ENCODE measurements at regions not wholly inside any gene's neighbourhood (a gene's known extent, or its start where the extent isn't known, plus 50 kb on each side); places are given as distances from the start of the nearest gene placed in this dataset.
"Not testable (repeated sequence)": the region's sequence is repeated elsewhere in the genome, so short reads cannot be mapped to it uniquely, and the experiment has no call there.

DNA sequence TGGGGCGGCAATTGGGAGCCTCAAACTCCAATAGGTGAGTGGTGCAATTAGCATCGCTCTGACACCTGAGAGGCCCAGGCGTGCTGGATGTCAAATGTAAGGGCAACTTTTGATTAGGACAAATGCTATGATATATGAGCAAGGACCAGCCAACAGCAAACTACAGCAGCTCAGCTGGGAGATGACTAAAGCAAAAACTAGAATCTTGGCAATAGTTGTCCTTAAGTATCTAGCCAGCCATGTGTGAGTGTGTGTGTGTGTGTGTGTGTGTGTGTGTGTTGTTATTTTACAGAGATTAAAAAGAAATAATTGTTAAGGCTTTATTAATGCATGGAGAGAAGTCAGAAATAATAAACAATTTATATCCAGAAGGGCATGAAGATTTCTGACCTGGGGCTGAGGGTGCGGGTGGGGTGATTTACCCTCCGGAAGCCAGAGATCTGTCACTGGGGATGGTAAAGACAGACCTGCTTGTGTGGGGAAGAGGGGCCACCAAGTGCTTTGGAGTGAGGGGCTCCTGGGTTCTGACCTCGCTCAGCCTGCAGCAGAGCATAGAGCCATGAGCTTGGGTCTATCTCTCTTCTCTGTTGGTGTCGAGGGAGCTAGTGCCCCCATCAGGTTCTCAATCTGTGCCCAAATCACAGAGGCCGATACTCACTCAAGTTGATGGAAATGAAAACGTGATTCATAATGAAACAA is 77.3 kb downstream of the EMX2 start:
- CTCF ChIA-PET, result interaction anchor here (0.5 kb wide), 1 partner anchor 20 kb away, joined by 3 read pairs; no protein-coding TSS in a partner anchor
- TF ChIP-seq CTCF (conservative IDR thresholded peaks at IDR 0.05; ENCODE audit: low read depth), result no peak
- H3K27ac ChIP-seq, result no peak overlapping the region
- no peak for DNase-seq (ENCODE audit: low spot score)
- POLR2A ChIA-PET (ENCODE audit: low non-redundant PET), result no interaction called here

DNA sequence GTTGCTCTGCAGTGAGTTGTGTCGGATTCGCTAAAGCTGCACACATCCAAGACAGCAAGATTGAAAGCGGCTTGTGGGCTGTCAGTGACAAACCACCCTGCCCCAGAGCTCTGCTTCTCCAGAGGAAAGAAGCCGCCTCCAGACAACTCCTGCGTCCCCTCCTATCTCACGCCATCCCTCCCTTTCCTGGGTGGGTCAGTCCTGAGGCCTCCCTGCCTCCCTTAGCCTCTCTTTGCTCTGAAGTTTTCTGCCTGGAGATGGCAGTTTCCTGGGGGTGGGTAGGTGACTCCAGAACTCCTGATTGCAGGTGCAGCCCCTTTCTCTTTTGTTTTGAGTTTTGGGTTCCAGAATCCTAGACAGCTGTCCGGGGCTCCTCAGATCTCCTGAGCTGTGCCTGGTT is 78.7 kb downstream of the EMX2 start:
- no peak for DNase-seq (ENCODE audit: low spot score)
- H3K27ac ChIP-seq, result no peak overlapping the region
- ChIA-PET CTCF (no interaction called here), POLR2A (ENCODE audit: low non-redundant PET) (no interaction called here)
- no peak for TF ChIP-seq CTCF (conservative IDR thresholded peaks at IDR 0.05; ENCODE audit: low read depth)

GRCh38 chr10:117621795-117622420 is 79.4 kb downstream of the EMX2 start:
- POLR2A ChIA-PET (ENCODE audit: low non-redundant PET), result no interaction called here
- CTCF ChIA-PET, result no interaction called here
- no peak overlapping the region for H3K27ac ChIP-seq
- no peak for DNase-seq (ENCODE audit: low spot score)
- TF ChIP-seq CTCF (conservative IDR thresholded peaks at IDR 0.05; ENCODE audit: low read depth), result no peak

- H3K27ac ChIP-seq, result no peak overlapping the region
- ChIA-PET POLR2A (ENCODE audit: low non-redundant PET) (no interaction called here), CTCF (no interaction called here)
- TF ChIP-seq CTCF (conservative IDR thresholded peaks at IDR 0.05; ENCODE audit: low read depth), result no peak
- DNase-seq (ENCODE audit: low spot score), result no peak
Observed at GRCh38 chr10:117622471-117623184, 80.1 kb downstream of the EMX2 start.

DNA sequence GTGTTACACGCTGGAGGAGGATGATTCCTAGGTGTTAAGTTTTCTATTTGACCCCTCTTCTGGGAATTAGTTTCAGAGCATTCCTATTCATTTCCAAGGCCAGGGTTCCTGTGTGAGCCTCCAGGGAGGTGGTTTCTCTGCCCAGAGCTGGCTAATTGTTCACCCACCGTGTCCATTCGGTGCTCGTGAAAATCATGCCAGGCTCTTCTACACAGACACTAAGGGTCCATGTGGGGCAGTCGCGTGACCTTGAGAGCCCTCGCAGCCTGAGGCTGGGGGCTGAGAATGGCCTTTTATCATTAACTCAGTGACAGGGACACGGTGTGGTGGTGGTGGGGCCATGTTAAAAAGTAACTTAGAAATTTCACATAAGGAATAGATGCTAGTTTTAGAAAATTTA is 83.7 kb downstream of the EMX2 start:
- TF ChIP-seq CTCF (conservative IDR thresholded peaks at IDR 0.05; ENCODE audit: low read depth), result no peak
- no peak overlapping the region for H3K27ac ChIP-seq
- CTCF ChIA-PET, result no interaction called here

GRCh38 chr10:117627561-117627960 is 85.0 kb downstream of the EMX2 start:
- TF ChIP-seq CTCF (conservative IDR thresholded peaks at IDR 0.05; ENCODE audit: low read depth), result no peak
- no peak overlapping the region for H3K27ac ChIP-seq
- DNase-seq (ENCODE audit: low spot score), result no peak
- ChIA-PET POLR2A (ENCODE audit: low non-redundant PET) (no interaction called here), CTCF (interaction anchor here (0.7 kb wide), 1 partner anchor 180 kb away, joined by 3 read pairs; no protein-coding TSS in a partner anchor)

More for the DNA sequence above, 83.7 kb downstream of the EMX2 start:
- POLR2A ChIA-PET (ENCODE audit: low non-redundant PET), result no interaction called here
- DNase-seq (ENCODE audit: low spot score), result no peak

DNA sequence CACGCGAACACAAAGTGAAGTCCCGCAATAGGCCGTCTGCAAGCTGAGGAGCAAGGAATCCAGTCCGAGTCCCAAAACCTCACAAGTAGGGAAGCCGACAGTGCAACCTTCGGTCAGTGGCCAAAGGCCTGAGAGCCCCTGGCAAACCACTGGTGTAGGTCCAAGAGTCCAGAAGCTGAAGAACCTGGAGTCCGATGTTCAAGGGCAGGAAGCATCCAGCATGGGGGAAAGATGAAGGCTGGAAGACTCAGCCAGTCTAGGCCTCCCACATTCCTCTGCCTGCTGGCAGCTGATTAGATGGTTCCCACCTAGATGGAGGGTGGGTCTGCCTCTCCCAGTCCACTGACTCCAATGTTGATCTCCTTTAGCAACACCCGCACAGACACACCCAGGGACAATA is 87.2 kb downstream of the EMX2 start:
- DNase-seq (ENCODE audit: low spot score); H3K27ac ChIP-seq; POLR2A ChIA-PET (ENCODE audit: low non-redundant PET): not testable (repeated sequence)
- CTCF ChIA-PET, result interaction anchor here (0.6 kb wide), 2 partner anchors 23 to 766 kb away, joined by 3 read pairs; no protein-coding TSS in a partner anchor

Data from RWPE1 (cell line).